ENCODE measurements at regions not wholly inside any gene's neighbourhood (a gene's known extent, or its start where the extent isn't known, plus 50 kb on each side); places are given as distances from the start of the nearest gene placed in this dataset.

DNA sequence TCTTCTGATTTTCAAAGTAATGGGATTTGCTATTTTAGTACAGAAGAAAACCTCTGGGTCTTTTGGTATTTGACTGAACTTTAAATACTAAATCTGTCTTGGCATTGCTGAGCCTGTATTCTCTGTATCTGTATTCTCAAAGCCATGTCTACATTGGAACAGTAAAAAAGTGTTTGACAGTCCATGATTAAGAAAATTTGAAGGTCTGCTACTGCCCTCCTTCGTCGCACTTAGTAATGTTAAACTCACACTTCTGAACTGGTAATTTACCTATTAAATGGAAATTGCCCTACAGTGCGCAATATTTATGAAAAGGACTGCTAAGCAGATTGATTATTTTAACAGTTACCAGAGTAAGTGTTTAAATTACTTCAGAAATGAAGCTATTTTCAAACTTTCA lies 165.7 kb upstream of the SMC2 start:
- TF ChIP-seq, protein P1, sequence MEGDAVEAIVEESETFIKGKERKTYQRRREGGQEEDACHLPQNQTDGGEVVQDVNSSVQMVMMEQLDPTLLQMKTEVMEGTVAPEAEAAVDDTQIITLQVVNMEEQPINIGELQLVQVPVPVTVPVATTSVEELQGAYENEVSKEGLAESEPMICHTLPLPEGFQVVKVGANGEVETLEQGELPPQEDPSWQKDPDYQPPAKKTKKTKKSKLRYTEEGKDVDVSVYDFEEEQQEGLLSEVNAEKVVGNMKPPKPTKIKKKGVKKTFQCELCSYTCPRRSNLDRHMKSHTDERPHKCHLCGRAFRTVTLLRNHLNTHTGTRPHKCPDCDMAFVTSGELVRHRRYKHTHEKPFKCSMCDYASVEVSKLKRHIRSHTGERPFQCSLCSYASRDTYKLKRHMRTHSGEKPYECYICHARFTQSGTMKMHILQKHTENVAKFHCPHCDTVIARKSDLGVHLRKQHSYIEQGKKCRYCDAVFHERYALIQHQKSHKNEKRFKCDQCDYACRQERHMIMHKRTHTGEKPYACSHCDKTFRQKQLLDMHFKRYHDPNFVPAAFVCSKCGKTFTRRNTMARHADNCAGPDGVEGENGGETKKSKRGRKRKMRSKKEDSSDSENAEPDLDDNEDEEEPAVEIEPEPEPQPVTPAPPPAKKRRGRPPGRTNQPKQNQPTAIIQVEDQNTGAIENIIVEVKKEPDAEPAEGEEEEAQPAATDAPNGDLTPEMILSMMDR (IDR thresholded peaks at IDR 0.05; ENCODE audit: low read length), result no peak; the same call in 1 of the 2 replicates
- no peak for TF ChIP-seq EZH2 (IDR thresholded peaks at IDR 0.05; ENCODE audit: borderline replicate concordance, low read length)
